A673 (cell line): ENCODE measurements at regions not wholly inside any gene's neighbourhood (a gene's known extent, or its start where the extent isn't known, plus 50 kb on each side); places are given as distances from the start of the nearest gene placed in this dataset.
"Not testable (repeated sequence)": the region's sequence is repeated elsewhere in the genome, so short reads cannot be mapped to it uniquely, and the experiment has no call there.

ENCODE experiments used
- CTCF ChIP-seq: fragments of 300-800, 200-600 bp; sonication (generic); conservative IDR thresholded peaks from 2 replicates; pipeline ENCODE4 v1.5.1; 2017; ENCODE audit warnings: low read depth, mild to moderate bottlenecking, antibody characterized with exemption, low read length, moderate library complexity, mixed read lengths
- EZH2 ChIP-seq: fragments of 200-600 bp; sonication (generic); IDR thresholded peaks from 2 replicates; pipeline ENCODE4 v1.6.1; 2017; ENCODE audit warnings: borderline replicate concordance, low read depth, mild to moderate bottlenecking, mixed read lengths, antibody characterized with exemption, low read length; ENCODE audit not compliant: poor library complexity, severe bottlenecking

- not testable (repeated sequence) for TF ChIP-seq CTCF, EZH2
Measured at GRCh38 chr22:48911067-48911466, 916.6 kb downstream of the BRD1 start.
